Central memory CD8-positive, alpha-beta T cell (primary cell): ENCODE measurements at regions not wholly inside any gene's neighbourhood (a gene's known extent, or its start where the extent isn't known, plus 50 kb on each side); places are given as distances from the start of the nearest gene placed in this dataset.

Source experiments
- ATAC-seq: fragments of 150-1000 bp; cut with Tn5 transposase; replicated peaks from 2 replicates; pipeline ENCODE4 v1.10.0; 2022; ENCODE audit warnings: mild to moderate bottlenecking, moderate FRiP score, moderate number of reproducible peaks; ENCODE audit not compliant: poor library complexity, severe bottlenecking; ENCODE audit errors: extremely low read depth
- DNase-seq, 2 donors: peaks; one replicate each; pipeline ENCODE4 v3.0.0; 2021; ENCODE audit warnings: low spot score in 2 of 2
- H3K27ac Mint-ChIP-seq: one replicate; pipeline ENCODE4 v1.8.0; 2022; ENCODE audit warnings: low read depth, mild to moderate bottlenecking, moderate library complexity, mixed read lengths
- H3K27me3 Mint-ChIP-seq: one replicate; pipeline ENCODE4 v1.8.0; 2022; ENCODE audit warnings: mixed read lengths
- H3K36me3 Mint-ChIP-seq: one replicate; pipeline ENCODE4 v1.8.0; 2022; ENCODE audit warnings: mild to moderate bottlenecking, moderate library complexity, mixed read lengths; ENCODE audit not compliant: insufficient read depth
- H3K4me1 Mint-ChIP-seq: one replicate; pipeline ENCODE4 v1.8.0; 2022; ENCODE audit warnings: mixed read lengths
- H3K4me3 Mint-ChIP-seq: one replicate; pipeline ENCODE4 v1.8.0; 2022; ENCODE audit warnings: mild to moderate bottlenecking, moderate library complexity, mixed read lengths
- H3K9me3 Mint-ChIP-seq: one replicate; pipeline ENCODE4 v1.8.0; 2022; ENCODE audit warnings: mixed read lengths

- ATAC-seq: no peak
Observed at GRCh38 chr15:66911131-66911700, 154.2 kb upstream of the SMAD3 start.

DNA sequence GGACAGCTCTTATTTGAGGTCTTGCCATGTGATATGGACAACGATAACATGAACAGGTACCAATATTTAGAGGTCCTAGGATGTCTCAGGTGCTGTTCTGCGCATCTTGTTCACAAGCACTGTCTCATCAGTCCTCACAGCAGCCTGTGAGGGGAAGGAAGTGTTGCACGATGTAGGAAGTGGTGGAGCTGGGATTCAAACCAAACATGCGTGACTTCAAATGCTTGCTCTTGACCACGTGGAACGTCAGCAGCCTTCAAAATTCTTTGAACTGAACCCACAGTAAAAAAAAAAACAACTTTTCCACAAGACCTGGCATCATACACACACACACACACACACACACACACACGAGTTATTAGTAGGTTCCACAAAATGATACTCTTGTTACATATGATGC lies 153.4 kb upstream of the SMAD3 start:
- Mint-ChIP-seq H3K4me1 (no peaks in the 10 kb centered on the region), H3K27me3 (peaks cover 51% of the 10 kb centered on the region), H3K27ac (no peak overlapping the region), H3K36me3 (no peaks in the 10 kb centered on the region), H3K9me3 (peaks cover 6% of the 10 kb centered on the region), H3K4me3 (no peak overlapping the region)
- ATAC-seq (peak; percentile 82), DNase-seq (no peak)

More at GRCh38 chr15:66911131-66911700, 154.2 kb upstream of the SMAD3 start:
- Mint-ChIP-seq H3K4me3 (no peak overlapping the region), H3K27ac (no peak overlapping the region), H3K36me3 (no peaks in the 10 kb centered on the region), H3K4me1 (no peaks in the 10 kb centered on the region), H3K9me3 (peaks cover 6% of the 10 kb centered on the region), H3K27me3 (peaks cover 51% of the 10 kb centered on the region)
- DNase-seq: no peak

- Mint-ChIP-seq H3K4me3 (no peak overlapping the region), H3K4me1 (no peaks in the 10 kb centered on the region), H3K36me3 (no peaks in the 10 kb centered on the region), H3K27me3 (peaks cover 51% of the 10 kb centered on the region), H3K27ac (no peak overlapping the region), H3K9me3 (peaks cover 6% of the 10 kb centered on the region)
- DNase-seq (no peak), ATAC-seq (no peak)
Observed at GRCh38 chr15:66912441-66912840, 153.0 kb upstream of the SMAD3 start.

GRCh38 chr15:66917904-66918448 lies 147.4 kb upstream of the SMAD3 start:
- Mint-ChIP-seq H3K9me3 (peaks cover 6% of the 10 kb centered on the region), H3K4me3 (no peak overlapping the region), H3K36me3 (no peaks in the 10 kb centered on the region), H3K27ac (no peak overlapping the region), H3K27me3 (peaks cover 73% of the 10 kb centered on the region), H3K4me1 (peaks cover 2% of the 10 kb centered on the region)
- ATAC-seq (no peak), DNase-seq (no peak)

DNA sequence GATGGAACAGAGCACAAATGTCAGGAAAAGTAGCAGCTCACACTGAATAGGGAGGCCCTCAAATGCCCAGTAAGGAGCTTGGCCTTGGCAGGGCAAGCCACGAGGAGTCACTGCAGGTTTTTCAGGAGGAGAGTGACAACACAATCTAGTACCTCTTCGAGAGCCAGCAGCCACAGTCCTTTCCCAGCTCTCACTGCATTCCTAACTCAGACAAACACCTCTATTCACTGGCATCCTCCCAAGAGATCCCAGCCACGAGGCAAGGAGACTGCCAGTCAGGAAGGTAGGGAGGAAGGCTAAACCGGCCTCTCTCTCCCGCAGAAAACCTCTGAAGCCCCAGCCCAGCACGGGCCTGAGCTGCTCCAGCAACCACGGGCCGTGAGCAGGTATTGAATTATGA lies 146.0 kb upstream of the SMAD3 start:
- Mint-ChIP-seq H3K9me3 (peaks cover 6% of the 10 kb centered on the region), H3K4me3 (no peak overlapping the region), H3K4me1 (peaks cover 9% of the 10 kb centered on the region)

GRCh38 chr15:66921319-66921915 lies 144.0 kb upstream of the SMAD3 start:
- no peak overlapping the region for H3K4me3 Mint-ChIP-seq
- H3K36me3 Mint-ChIP-seq: no peaks in the 10 kb centered on the region
- H3K27me3 Mint-ChIP-seq: peaks cover 78% of the 10 kb centered on the region
- ATAC-seq (no peak), DNase-seq (no peak)
- H3K4me1 Mint-ChIP-seq: peaks cover 9% of the 10 kb centered on the region
- no peak overlapping the region for H3K27ac Mint-ChIP-seq
- peaks cover 6% of the 10 kb centered on the region for H3K9me3 Mint-ChIP-seq

More for the DNA sequence above, 146.0 kb upstream of the SMAD3 start:
- H3K36me3 Mint-ChIP-seq: no peaks in the 10 kb centered on the region
- H3K27ac Mint-ChIP-seq: no peak overlapping the region
- no peak for ATAC-seq
- H3K27me3 Mint-ChIP-seq: peaks cover 80% of the 10 kb centered on the region
- DNase-seq: no peak

GRCh38 chr15:66922608-66923007 lies 142.8 kb upstream of the SMAD3 start:
- no peaks in the 10 kb centered on the region for H3K36me3 Mint-ChIP-seq
- H3K27me3 Mint-ChIP-seq: peaks cover 72% of the 10 kb centered on the region
- H3K4me3 Mint-ChIP-seq: no peak overlapping the region
- no peaks in the 10 kb centered on the region for H3K9me3 Mint-ChIP-seq
- peaks cover 9% of the 10 kb centered on the region for H3K4me1 Mint-ChIP-seq
- ATAC-seq: no peak
- DNase-seq: no peak
- no peak overlapping the region for H3K27ac Mint-ChIP-seq

DNA sequence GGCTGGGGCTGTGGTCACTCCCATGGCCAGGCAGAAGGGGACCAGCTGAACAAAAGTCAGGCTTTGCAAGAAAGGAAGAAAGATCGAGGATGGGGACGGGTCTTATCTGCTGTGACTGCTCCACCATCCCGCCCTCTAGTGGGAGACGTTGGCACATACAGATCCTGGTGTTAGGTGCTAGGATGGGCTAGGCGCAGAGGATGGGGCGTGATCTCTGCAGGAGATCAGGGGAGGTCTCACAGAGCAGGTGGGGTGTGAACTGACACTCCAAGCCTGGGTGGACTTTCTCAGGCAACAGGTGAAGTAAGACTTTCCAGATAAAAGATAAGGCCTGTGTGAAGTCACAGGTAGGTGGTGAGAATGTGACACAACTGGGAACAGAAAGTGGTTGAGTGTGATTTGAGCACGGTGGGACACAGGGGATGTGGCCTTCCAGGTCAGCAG lies 141.9 kb upstream of the SMAD3 start:
- no peaks in the 10 kb centered on the region for H3K36me3 Mint-ChIP-seq
- no peak overlapping the region for H3K27ac Mint-ChIP-seq
- DNase-seq: no peak
- no peak overlapping the region for H3K4me3 Mint-ChIP-seq
- H3K9me3 Mint-ChIP-seq: no peaks in the 10 kb centered on the region
- no peak for ATAC-seq
- peaks cover 69% of the 10 kb centered on the region for H3K27me3 Mint-ChIP-seq
- peaks cover 9% of the 10 kb centered on the region for H3K4me1 Mint-ChIP-seq

GRCh38 chr15:66924889-66925288 lies 140.5 kb upstream of the SMAD3 start:
- no peak for DNase-seq
- H3K4me1 Mint-ChIP-seq: peaks cover 9% of the 10 kb centered on the region

DNA sequence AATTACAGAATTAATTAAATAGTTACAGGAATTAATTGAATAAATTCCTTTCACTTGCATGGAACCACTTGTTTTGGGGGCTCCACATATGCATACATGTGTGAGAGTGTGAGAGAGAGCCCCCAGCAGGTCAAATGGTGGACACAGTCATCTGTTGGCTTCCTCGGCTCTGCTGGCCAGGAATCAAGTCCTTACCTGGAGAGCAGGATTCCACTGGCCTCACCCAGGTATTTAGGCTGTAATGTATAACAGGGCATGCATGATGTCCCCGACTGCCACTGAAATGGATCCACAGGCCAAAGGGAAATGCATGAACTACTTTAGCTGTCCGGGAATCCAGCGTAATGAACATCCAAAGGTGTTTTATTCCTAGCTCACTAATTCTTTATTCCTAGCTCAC lies 139.7 kb upstream of the SMAD3 start:
- H3K9me3 Mint-ChIP-seq: no peaks in the 10 kb centered on the region
- peaks cover 55% of the 10 kb centered on the region for H3K27me3 Mint-ChIP-seq
- H3K4me1 Mint-ChIP-seq: peaks cover 9% of the 10 kb centered on the region
- no peak for ATAC-seq
- no peak overlapping the region for H3K4me3 Mint-ChIP-seq
- H3K27ac Mint-ChIP-seq: no peak overlapping the region
- H3K36me3 Mint-ChIP-seq: no peaks in the 10 kb centered on the region
- DNase-seq: no peak

More at GRCh38 chr15:66924889-66925288, 140.5 kb upstream of the SMAD3 start:
- Mint-ChIP-seq H3K4me3 (no peak overlapping the region), H3K9me3 (no peaks in the 10 kb centered on the region), H3K27me3 (peaks cover 59% of the 10 kb centered on the region), H3K36me3 (no peaks in the 10 kb centered on the region), H3K27ac (no peak overlapping the region)
- ATAC-seq: no peak

GRCh38 chr15:66927201-66928077 lies 138.0 kb upstream of the SMAD3 start:
- Mint-ChIP-seq H3K9me3 (no peaks in the 10 kb centered on the region), H3K4me1 (peaks cover 9% of the 10 kb centered on the region), H3K27ac (no peak overlapping the region), H3K36me3 (no peaks in the 10 kb centered on the region), H3K27me3 (peaks cover 43% of the 10 kb centered on the region), H3K4me3 (no peak overlapping the region)
- DNase-seq: no peak
- no peak for ATAC-seq

DNA sequence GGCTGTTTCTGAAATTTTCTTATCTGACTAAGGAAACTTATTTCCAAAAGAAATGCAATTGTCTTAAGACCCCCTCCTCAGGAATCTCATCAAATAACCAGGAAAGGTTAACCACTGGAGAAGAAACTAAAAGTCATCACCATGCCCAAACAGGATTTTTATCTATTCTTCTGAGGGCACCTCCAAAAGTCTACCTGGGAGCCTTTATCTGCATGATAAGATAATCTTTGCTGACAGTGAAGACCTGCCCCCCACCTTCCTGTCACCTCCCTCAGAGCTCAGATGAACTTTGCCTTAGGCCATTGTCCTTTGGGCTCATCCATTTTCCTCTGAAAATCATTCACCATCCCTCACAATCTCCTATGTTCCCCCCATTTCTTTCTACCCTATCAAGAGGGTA lies 137.3 kb upstream of the SMAD3 start:
- Mint-ChIP-seq H3K9me3 (no peaks in the 10 kb centered on the region), H3K27me3 (peaks cover 37% of the 10 kb centered on the region), H3K4me1 (peaks cover 6% of the 10 kb centered on the region), H3K36me3 (no peaks in the 10 kb centered on the region), H3K4me3 (no peak overlapping the region), H3K27ac (no peak overlapping the region)
- DNase-seq (no peak), ATAC-seq (no peak)
